ENCODE measurements at regions not wholly inside any gene's neighbourhood (a gene's known extent, or its start where the extent isn't known, plus 50 kb on each side); places are given as distances from the start of the nearest gene placed in this dataset.
"Not testable (repeated sequence)": the region's sequence is repeated elsewhere in the genome, so short reads cannot be mapped to it uniquely, and the experiment has no call there.

DNA sequence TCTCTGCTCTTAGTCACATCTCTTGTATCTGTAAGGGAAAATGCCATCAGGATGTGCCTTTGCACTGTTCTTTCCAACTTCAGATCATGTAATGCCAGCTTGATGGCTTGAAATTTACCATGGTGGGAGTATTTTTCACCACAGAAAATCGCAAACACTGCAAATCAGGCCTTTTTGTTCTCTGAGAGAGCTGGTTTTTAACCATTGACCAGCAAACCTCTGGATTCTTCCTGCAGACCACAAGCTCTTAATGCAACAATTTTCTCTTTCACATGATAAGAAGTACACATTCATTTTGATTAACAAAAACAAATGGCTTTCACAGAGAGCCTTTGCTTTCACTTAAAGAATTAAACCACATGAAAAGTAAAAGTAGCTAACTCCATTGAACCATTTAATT is 145.4 kb upstream of the NEBL start:
- ChIA-PET POLR2A (no interaction called here), CTCF (no interaction called here)
- Mint-ChIP-seq H3K4me3 (no peak overlapping the region), H3K4me1 (no peaks in the 10 kb centered on the region), H3K9me3 (peaks cover 0 to 10% (median 5%) of the 10 kb centered on the region in 5 donors), H3K27ac (no peak overlapping the region), H3K27me3 (no peaks in the 10 kb centered on the region), H3K36me3 (peaks cover 0 to 3% (median 0%) of the 10 kb centered on the region in 3 donors)
- Histone ChIP-seq H3K27ac (ENCODE audit: low read depth, low read length) (no peak overlapping the region), H3K4me3 (ENCODE audit: low read length) (no peak overlapping the region), H3K36me3 (ENCODE audit: insufficient read depth, low read length) (no peaks in the 10 kb centered on the region), H3K4me1 (ENCODE audit: insufficient read depth, low read length) (no peaks in the 10 kb centered on the region), H3K27me3 (ENCODE audit: insufficient read depth, low read length, poor library complexity, severe bottlenecking) (no peaks in the 10 kb centered on the region), H3K9me3 (ENCODE audit: low read length) (no peaks in the 10 kb centered on the region)
- DNase-seq = no peak

- Mint-ChIP-seq H3K4me1 (no peaks in the 10 kb centered on the region), H3K27me3 (no peaks in the 10 kb centered on the region), H3K36me3 (peaks cover 0 to 3% (median 0%) of the 10 kb centered on the region in 3 donors)
Observed at GRCh38 chr10:21041763-21042458, 144.8 kb upstream of the NEBL start.

GRCh38 chr10:21039721-21040120 is 142.6 kb upstream of the NEBL start:
- Mint-ChIP-seq H3K4me1 (no peaks in the 10 kb centered on the region), H3K9me3 (peaks cover 0 to 8% (median 2%) of the 10 kb centered on the region in 5 donors), H3K36me3 (peaks cover 0 to 3% (median 0%) of the 10 kb centered on the region in 3 donors), H3K4me3 (no peak overlapping the region), H3K27ac (no peak overlapping the region), H3K27me3 (no peaks in the 10 kb centered on the region)
- Histone ChIP-seq H3K36me3 (ENCODE audit: insufficient read depth, low read length) (no peaks in the 10 kb centered on the region), H3K27me3 (ENCODE audit: insufficient read depth, low read length, poor library complexity, severe bottlenecking) (no peaks in the 10 kb centered on the region), H3K4me3 (ENCODE audit: low read length) (no peak overlapping the region), H3K4me1 (ENCODE audit: insufficient read depth, low read length) (no peaks in the 10 kb centered on the region), H3K27ac (ENCODE audit: low read depth, low read length) (no peak overlapping the region), H3K9me3 (ENCODE audit: low read length) (no peaks in the 10 kb centered on the region)
- CTCF ChIA-PET = no interaction called here
- POLR2A ChIA-PET = no interaction called here
- no peak for DNase-seq

More at GRCh38 chr10:21041763-21042458, 144.8 kb upstream of the NEBL start:
- Mint-ChIP-seq H3K4me3 (no peak overlapping the region), H3K9me3 (peaks cover 0 to 10% (median 5%) of the 10 kb centered on the region in 5 donors), H3K27ac (no peak overlapping the region)
- Histone ChIP-seq H3K4me1 (ENCODE audit: insufficient read depth, low read length) (no peaks in the 10 kb centered on the region), H3K4me3 (ENCODE audit: low read length) (no peak overlapping the region), H3K27ac (ENCODE audit: low read depth, low read length) (no peak overlapping the region), H3K9me3 (ENCODE audit: low read length) (no peaks in the 10 kb centered on the region), H3K36me3 (ENCODE audit: insufficient read depth, low read length) (no peaks in the 10 kb centered on the region), H3K27me3 (ENCODE audit: insufficient read depth, low read length, poor library complexity, severe bottlenecking) (no peaks in the 10 kb centered on the region)
- DNase-seq = no peak
- ChIA-PET CTCF (no interaction called here), POLR2A (no interaction called here)

GRCh38 chr10:21036757-21037156 is 139.6 kb upstream of the NEBL start:
- H3K4me1 Mint-ChIP-seq = no peaks in the 10 kb centered on the region
- no peaks in the 10 kb centered on the region for H3K27me3 ChIP-seq (ENCODE audit: insufficient read depth, low read length, poor library complexity, severe bottlenecking)
- H3K27me3 Mint-ChIP-seq = no peaks in the 10 kb centered on the region
- DNase-seq = no peak
- ChIA-PET POLR2A (no interaction called here), CTCF (no interaction called here)
- no peaks in the 10 kb centered on the region for H3K4me1 ChIP-seq (ENCODE audit: insufficient read depth, low read length)
- no peak overlapping the region for H3K27ac ChIP-seq (ENCODE audit: low read depth, low read length)
- peaks cover 0 to 8% (median 2%) of the 10 kb centered on the region in 5 donors for H3K9me3 Mint-ChIP-seq
- H3K36me3 Mint-ChIP-seq = no peaks in the 10 kb centered on the region
- H3K9me3 ChIP-seq (ENCODE audit: low read length) = no peaks in the 10 kb centered on the region
- H3K27ac Mint-ChIP-seq = no peak overlapping the region
- H3K4me3 Mint-ChIP-seq = no peak overlapping the region
- H3K4me3 ChIP-seq (ENCODE audit: low read length) = no peak overlapping the region
- no peaks in the 10 kb centered on the region for H3K36me3 ChIP-seq (ENCODE audit: insufficient read depth, low read length)

DNA sequence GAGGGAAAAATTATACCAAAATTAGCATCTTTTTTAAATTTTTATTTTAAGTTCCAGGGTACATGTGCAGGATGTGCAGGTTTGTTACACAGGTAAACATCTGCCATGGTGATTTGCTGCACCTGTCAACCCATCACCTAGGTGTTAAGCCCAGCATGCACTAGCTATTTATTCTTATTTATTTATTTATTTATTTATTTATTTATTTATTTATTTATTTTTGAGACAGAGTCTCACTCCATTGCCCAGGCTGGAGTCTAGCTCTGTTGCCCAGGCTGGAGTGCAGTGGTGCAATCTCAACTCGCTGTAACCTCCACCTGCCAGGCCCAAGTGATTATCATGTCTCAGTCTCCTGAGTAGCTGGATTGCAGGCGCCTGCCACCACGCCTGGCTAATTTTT is 137.7 kb upstream of the NEBL start:
- H3K27me3 ChIP-seq (ENCODE audit: insufficient read depth, low read length, poor library complexity, severe bottlenecking); H3K27ac Mint-ChIP-seq; H3K9me3 ChIP-seq (ENCODE audit: low read length); H3K4me3 Mint-ChIP-seq; H3K4me1 Mint-ChIP-seq; H3K4me1 ChIP-seq (ENCODE audit: insufficient read depth, low read length); H3K4me3 ChIP-seq (ENCODE audit: low read length); H3K27me3 Mint-ChIP-seq; H3K27ac ChIP-seq (ENCODE audit: low read depth, low read length); POLR2A ChIA-PET; H3K36me3 Mint-ChIP-seq; H3K36me3 ChIP-seq (ENCODE audit: insufficient read depth, low read length); DNase-seq; CTCF ChIA-PET; H3K9me3 Mint-ChIP-seq: not testable (repeated sequence)

- no peaks in the 10 kb centered on the region for H3K4me1 Mint-ChIP-seq
- Histone ChIP-seq H3K36me3 (ENCODE audit: insufficient read depth, low read length) (no peaks in the 10 kb centered on the region), H3K27me3 (ENCODE audit: insufficient read depth, low read length, poor library complexity, severe bottlenecking) (no peaks in the 10 kb centered on the region), H3K9me3 (ENCODE audit: low read length) (no peaks in the 10 kb centered on the region), H3K4me3 (ENCODE audit: low read length) (no peak overlapping the region), H3K27ac (ENCODE audit: low read depth, low read length) (no peak overlapping the region), H3K4me1 (ENCODE audit: insufficient read depth, low read length) (no peaks in the 10 kb centered on the region)
- H3K36me3 Mint-ChIP-seq = no peaks in the 10 kb centered on the region
- H3K27me3 Mint-ChIP-seq = no peaks in the 10 kb centered on the region
- peaks cover 0 to 7% (median 4%) of the 10 kb centered on the region in 5 donors for H3K9me3 Mint-ChIP-seq
- DNase-seq = no peak
- H3K4me3 Mint-ChIP-seq = no peak overlapping the region
- CTCF ChIA-PET = no interaction called here
- POLR2A ChIA-PET = no interaction called here
- no peak overlapping the region for H3K27ac Mint-ChIP-seq
Observed at GRCh38 chr10:21034241-21034640, 137.1 kb upstream of the NEBL start.

DNA sequence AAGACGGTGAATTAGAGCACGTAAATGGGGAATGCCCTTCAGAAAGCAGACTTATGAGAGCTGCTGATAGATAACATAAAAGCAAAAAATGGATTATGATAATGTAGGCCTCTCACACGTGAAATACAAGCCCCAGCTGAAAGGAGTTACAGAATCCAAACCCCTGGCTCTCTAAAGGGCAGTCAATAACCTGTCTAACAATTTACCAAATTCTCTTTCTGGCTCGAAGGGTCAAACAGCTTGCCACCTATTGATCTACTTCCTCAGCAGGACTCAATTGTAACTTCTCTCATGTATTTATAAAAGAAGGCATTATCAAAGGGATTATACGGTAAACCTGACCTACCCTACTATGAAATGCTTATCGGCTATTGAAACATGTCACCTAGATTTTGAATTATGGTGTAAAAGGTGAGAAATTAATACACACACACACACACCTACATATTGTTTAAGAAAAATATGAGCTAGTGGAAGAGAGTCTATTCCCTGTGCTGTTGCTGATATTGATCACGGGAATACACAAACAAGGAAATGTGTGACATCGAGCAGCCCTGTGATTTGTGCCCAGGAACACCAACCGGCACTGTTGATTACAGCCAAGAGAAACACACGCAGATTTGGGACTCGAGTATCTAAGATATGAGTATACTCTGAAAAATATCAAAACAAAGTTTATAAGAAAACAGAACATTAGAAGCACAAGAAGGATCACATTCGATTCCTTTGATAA is 135.6 kb upstream of the NEBL start:
- H3K9me3 Mint-ChIP-seq = peaks cover 0 to 10% (median 0%) of the 10 kb centered on the region in 5 donors
- no peaks in the 10 kb centered on the region for H3K27me3 Mint-ChIP-seq
- H3K27ac ChIP-seq (ENCODE audit: low read depth, low read length) = no peak overlapping the region
- H3K36me3 Mint-ChIP-seq = no peaks in the 10 kb centered on the region
- no peak overlapping the region for H3K27ac Mint-ChIP-seq
- no peaks in the 10 kb centered on the region for H3K36me3 ChIP-seq (ENCODE audit: insufficient read depth, low read length)
- no peaks in the 10 kb centered on the region for H3K9me3 ChIP-seq (ENCODE audit: low read length)
- POLR2A ChIA-PET = no interaction called here
- no peaks in the 10 kb centered on the region for H3K4me1 Mint-ChIP-seq
- no peak overlapping the region for H3K4me3 ChIP-seq (ENCODE audit: low read length)
- no peaks in the 10 kb centered on the region for H3K4me1 ChIP-seq (ENCODE audit: insufficient read depth, low read length)
- H3K4me3 Mint-ChIP-seq = no peak overlapping the region
- CTCF ChIA-PET = no interaction called here
- no peaks in the 10 kb centered on the region for H3K27me3 ChIP-seq (ENCODE audit: insufficient read depth, low read length, poor library complexity, severe bottlenecking)
- DNase-seq = no peak

GRCh38 chr10:21031232-21031795 is 134.2 kb upstream of the NEBL start:
- Histone ChIP-seq H3K27ac (ENCODE audit: low read depth, low read length) (no peak overlapping the region), H3K9me3 (ENCODE audit: low read length) (no peaks in the 10 kb centered on the region), H3K36me3 (ENCODE audit: insufficient read depth, low read length) (no peaks in the 10 kb centered on the region), H3K27me3 (ENCODE audit: insufficient read depth, low read length, poor library complexity, severe bottlenecking) (no peaks in the 10 kb centered on the region), H3K4me3 (ENCODE audit: low read length) (no peak overlapping the region), H3K4me1 (ENCODE audit: insufficient read depth, low read length) (no peaks in the 10 kb centered on the region)
- Mint-ChIP-seq H3K9me3 (peaks cover 0 to 10% (median 0%) of the 10 kb centered on the region in 5 donors), H3K4me3 (no peak overlapping the region), H3K27ac (no peak overlapping the region), H3K27me3 (no peaks in the 10 kb centered on the region), H3K36me3 (no peaks in the 10 kb centered on the region), H3K4me1 (no peaks in the 10 kb centered on the region)
- DNase-seq = no peak
- POLR2A ChIA-PET = no interaction called here
- CTCF ChIA-PET = no interaction called here

Data from CD8-positive, alpha-beta memory T cell (primary cell).